Mesodermal cell (in vitro differentiated cells): ENCODE measurements at regions not wholly inside any gene's neighbourhood (a gene's known extent, or its start where the extent isn't known, plus 50 kb on each side); places are given as distances from the start of the nearest gene placed in this dataset.
"Not testable (repeated sequence)": the region's sequence is repeated elsewhere in the genome, so short reads cannot be mapped to it uniquely, and the experiment has no call there.

Source experiments
- H3K27ac ChIP-seq: 2 replicates; pipeline ENCODE4 v1.7.0; 2013; ENCODE audit warnings: mild to moderate bottlenecking, low read depth, low read length, moderate library complexity; ENCODE audit not compliant: severe bottlenecking
- H3K36me3 ChIP-seq: 2 replicates; pipeline ENCODE4 v1.7.1; 2013; ENCODE audit warnings: mild to moderate bottlenecking, low read length, moderate library complexity; ENCODE audit not compliant: control insufficient read depth, insufficient read depth
- H3K4me1 ChIP-seq: one replicate; pipeline ENCODE4 v1.7.1; 2013; ENCODE audit warnings: mild to moderate bottlenecking, low read length; ENCODE audit not compliant: insufficient read depth, control insufficient read depth, poor library complexity, severe bottlenecking
- H3K4me3 ChIP-seq: 2 replicates; pipeline ENCODE4 v1.7.0; 2013; ENCODE audit warnings: low read length, control low read depth, mild to moderate bottlenecking; ENCODE audit not compliant: insufficient read depth, poor library complexity, severe bottlenecking; ENCODE audit errors: extremely low read depth
- H3K9me3 ChIP-seq: 2 replicates; pipeline ENCODE4 v1.7.1; 2013; ENCODE audit warnings: mild to moderate bottlenecking, low read length, moderate library complexity; ENCODE audit not compliant: control insufficient read depth
- WGBS, 2 experiments: methylation state at CpG; one replicate each; pipeline ENCODE4 v1.1.5; 2013; ENCODE audit warnings: missing lambda C conversion rate in 2 of 2; ENCODE audit not compliant: insufficient coverage in 2 of 2; 5-methylcytosine and 5-hydroxymethylcytosine counted together

DNA sequence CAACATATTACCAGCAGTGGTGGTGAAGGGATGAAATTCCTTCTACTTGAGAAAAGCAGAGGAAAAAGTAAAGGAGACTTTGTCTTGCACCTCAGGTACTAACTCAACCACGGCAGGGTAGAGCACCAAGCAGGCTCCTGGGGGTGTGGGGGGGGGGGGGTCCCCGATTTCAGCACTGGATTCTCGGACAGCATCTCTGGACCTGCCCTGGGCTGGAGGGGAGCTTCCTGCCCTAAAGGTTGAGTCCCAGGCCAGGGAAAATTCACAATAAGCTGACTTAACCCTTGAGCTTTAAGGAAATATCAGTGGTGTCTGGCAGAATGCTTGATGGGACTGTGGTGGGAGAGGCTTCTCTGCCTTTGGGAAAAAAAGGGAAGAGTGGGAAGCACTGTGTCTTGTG is 233.2 kb upstream of the CXADR start:
- H3K4me1 ChIP-seq = no peaks in the 10 kb centered on the region
- no peak overlapping the region for H3K4me3 ChIP-seq
- no peaks in the 10 kb centered on the region for H3K36me3 ChIP-seq
- WGBS, 2 experiments = 100% methylated on average over 1 of the region's 3 CpGs; no CpG with 5 or more reads in 1 of the 2 experiments
- no peak overlapping the region for H3K27ac ChIP-seq
- no peaks in the 10 kb centered on the region for H3K9me3 ChIP-seq

DNA sequence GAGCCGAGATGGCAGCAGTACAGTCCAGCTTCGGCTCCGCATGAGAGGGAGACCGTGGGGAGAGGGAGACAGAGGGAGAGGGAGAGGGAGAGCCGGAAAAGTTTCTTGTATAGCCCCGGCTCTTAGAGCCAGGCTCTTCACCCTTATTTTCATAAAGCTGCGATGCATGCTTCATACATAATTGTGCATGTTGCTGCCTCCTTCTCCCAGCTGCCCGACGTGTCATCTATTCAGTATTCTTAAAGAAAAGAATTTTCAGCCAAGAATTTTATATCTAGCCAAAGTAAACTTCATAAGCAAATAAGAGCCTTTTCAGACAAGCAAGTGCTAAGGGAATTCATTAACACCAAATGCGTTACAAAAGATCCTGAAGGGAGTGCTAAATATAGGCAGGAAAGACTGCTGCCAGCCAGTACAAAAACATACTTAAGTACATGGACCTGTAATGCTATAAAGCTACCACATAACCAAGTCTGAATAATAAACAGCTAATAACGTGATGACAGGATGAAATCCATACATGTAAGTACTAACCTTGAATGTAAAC is 219.8 kb upstream of the CXADR start:
- H3K36me3 ChIP-seq, H3K27ac ChIP-seq, H3K9me3 ChIP-seq, H3K4me3 ChIP-seq, H3K4me1 ChIP-seq: not testable (repeated sequence)
- 93 to 100% methylated on average over 5 to 6 of the region's 11 CpGs for WGBS, 2 experiments

- 82 to 83% methylated on average over 3 to 5 of the region's 5 CpGs for WGBS, 2 experiments
- H3K4me3 ChIP-seq = no peak overlapping the region
- H3K4me1 ChIP-seq = no peaks in the 10 kb centered on the region
- no peaks in the 10 kb centered on the region for H3K36me3 ChIP-seq
- H3K9me3 ChIP-seq = no peaks in the 10 kb centered on the region
- no peak overlapping the region for H3K27ac ChIP-seq
These were observed 216.8 kb upstream of the CXADR start for GRCh38 chr21:17295997-17296396.

DNA sequence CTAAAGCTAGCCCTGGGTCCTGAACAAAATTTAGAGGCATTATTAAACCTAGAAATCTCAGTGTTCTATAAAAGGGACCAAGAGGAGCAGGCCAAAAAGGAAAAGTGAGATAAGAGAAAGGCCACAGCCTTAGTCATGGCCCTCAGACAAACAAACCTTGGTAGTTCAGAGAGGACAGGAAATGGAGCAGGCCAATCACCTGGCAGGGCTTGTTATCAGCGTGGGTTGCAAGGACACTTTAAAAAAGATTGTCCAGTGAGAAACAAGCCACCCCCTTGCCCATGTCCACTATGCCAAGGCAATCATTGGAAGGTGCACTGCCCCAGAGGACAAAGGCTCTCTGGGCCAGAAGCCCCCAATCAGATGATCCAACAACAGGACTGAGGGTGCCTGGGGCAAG is 213.3 kb upstream of the CXADR start:
- H3K9me3 ChIP-seq, H3K4me3 ChIP-seq, H3K36me3 ChIP-seq, H3K27ac ChIP-seq, H3K4me1 ChIP-seq: not testable (repeated sequence)
- WGBS, 2 experiments = 83 to 100% methylated on average over 1 of the region's 1 CpG

- H3K9me3 ChIP-seq, H3K4me1 ChIP-seq, H3K4me3 ChIP-seq, H3K27ac ChIP-seq, H3K36me3 ChIP-seq: not testable (repeated sequence)
- WGBS, 2 experiments = 86 to 89% methylated on average over 4 of the region's 9 CpGs
These were observed 185.1 kb upstream of the CXADR start for GRCh38 chr21:17327715-17328114.

- Histone ChIP-seq H3K4me3 (no peak overlapping the region), H3K36me3 (no peaks in the 10 kb centered on the region)
- 17 to 86% methylated on average over 1 to 3 of the region's 3 CpGs for WGBS, 2 experiments
These were observed 178.4 kb upstream of the CXADR start for GRCh38 chr21:17334484-17334883.

DNA sequence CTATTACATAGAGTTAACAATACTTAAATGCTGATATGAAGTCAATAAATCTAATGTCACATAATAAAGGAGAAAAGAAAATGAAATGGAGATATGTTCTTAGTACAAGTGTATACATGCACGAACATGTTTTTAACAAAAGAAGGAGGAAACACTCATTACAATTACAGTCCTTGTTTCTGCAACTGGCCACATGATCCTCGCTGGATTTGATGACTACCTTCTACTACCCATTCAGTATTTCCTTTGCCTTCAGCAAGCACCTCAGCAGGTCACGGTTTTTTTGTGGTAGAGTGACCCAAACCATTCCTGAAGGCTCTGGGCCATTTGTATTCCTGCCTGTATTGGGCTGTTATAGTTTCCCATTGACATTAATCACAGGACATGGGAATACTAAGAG is 172.8 kb upstream of the CXADR start:
- no peak overlapping the region for H3K4me3 ChIP-seq
- no peaks in the 10 kb centered on the region for H3K36me3 ChIP-seq
- WGBS, 2 experiments = 57 to 84% methylated on average over 1 to 2 of the region's 3 CpGs
- H3K9me3 ChIP-seq = peaks cover 3% of the 10 kb centered on the region
- no peaks in the 10 kb centered on the region for H3K4me1 ChIP-seq
- H3K27ac ChIP-seq = no peak overlapping the region

More at GRCh38 chr21:17334484-17334883, 178.4 kb upstream of the CXADR start:
- no peaks in the 10 kb centered on the region for H3K9me3 ChIP-seq
- H3K4me1 ChIP-seq = no peaks in the 10 kb centered on the region
- no peak overlapping the region for H3K27ac ChIP-seq

- Histone ChIP-seq H3K4me3 (no peak overlapping the region), H3K36me3 (no peaks in the 10 kb centered on the region), H3K27ac (no peak overlapping the region), H3K9me3 (peaks cover 3% of the 10 kb centered on the region), H3K4me1 (no peaks in the 10 kb centered on the region)
- 14% methylated on average over 1 of the region's 2 CpGs; no CpG with 5 or more reads in 1 of the 2 experiments for WGBS, 2 experiments
These were observed 169.8 kb upstream of the CXADR start for GRCh38 chr21:17343055-17343454.

- no peaks in the 10 kb centered on the region for H3K4me1 ChIP-seq
- peaks cover 3% of the 10 kb centered on the region for H3K9me3 ChIP-seq
- 90 to 100% methylated on average over 1 to 2 of the region's 3 CpGs for WGBS, 2 experiments
- no peaks in the 10 kb centered on the region for H3K36me3 ChIP-seq
- no peak overlapping the region for H3K27ac ChIP-seq
- no peak overlapping the region for H3K4me3 ChIP-seq
These were observed 164.5 kb upstream of the CXADR start for GRCh38 chr21:17348357-17348756.

DNA sequence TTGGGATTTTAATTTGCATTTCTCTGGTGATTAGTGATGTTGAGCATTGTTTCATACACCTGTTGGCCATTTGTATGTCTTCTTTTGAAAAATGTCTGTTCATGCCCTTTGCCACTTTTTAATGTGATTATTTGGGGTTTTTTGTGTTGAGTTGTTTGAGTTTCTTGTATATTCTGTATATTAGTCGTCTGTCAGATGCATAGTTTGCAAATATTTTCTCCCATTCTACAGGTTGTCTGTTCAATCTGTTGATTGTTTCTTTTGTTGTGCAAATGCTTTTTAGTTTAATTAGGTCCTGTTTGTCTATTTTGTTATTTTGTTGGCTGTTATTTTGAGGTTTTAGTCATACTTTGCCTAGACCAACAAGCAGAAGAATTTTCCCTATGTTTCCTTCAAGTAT is 164.0 kb upstream of the CXADR start:
- Histone ChIP-seq H3K27ac (no peak overlapping the region), H3K4me3 (no peak overlapping the region), H3K4me1 (no peaks in the 10 kb centered on the region), H3K9me3 (no peaks in the 10 kb centered on the region), H3K36me3 (no peaks in the 10 kb centered on the region)
- WGBS, 2 experiments = no CpG with 5 or more reads among the region's 1 CpG

GRCh38 chr21:17351766-17352165 is 161.1 kb upstream of the CXADR start:
- H3K4me1 ChIP-seq = no peaks in the 10 kb centered on the region
- H3K27ac ChIP-seq = no peak overlapping the region
- H3K9me3 ChIP-seq = no peaks in the 10 kb centered on the region
- H3K36me3 ChIP-seq = no peaks in the 10 kb centered on the region
- H3K4me3 ChIP-seq = no peak overlapping the region
- 80 to 91% methylated on average over 1 to 2 of the region's 2 CpGs for WGBS, 2 experiments
